Tibial nerve (tissue), 4 donors: ENCODE measurements at regions not wholly inside any gene's neighbourhood (a gene's known extent, or its start where the extent isn't known, plus 50 kb on each side); places are given as distances from the start of the nearest gene placed in this dataset.

Source experiments
- DNase-seq, 2 donors: peaks; one replicate each; pipeline ENCODE4 v3.0.0-alpha.2; 2019; ENCODE audit warnings: low spot score in 2 of 2
- H3K27ac ChIP-seq, 4 donors: fragments of 200-600 bp; sonication (generic) in 3 of 4; one replicate each; pipeline ENCODE4 v1.5.1; 2017 to 2019; ENCODE audit warnings: mild to moderate bottlenecking in 1 of 4
- H3K27me3 ChIP-seq, 2 donors: fragments of 200-600 bp; sonication (generic) in 1 of 2; one replicate each; pipeline versions ENCODE4 v1.5.1 to v1.6.0; 2017 to 2019
- H3K36me3 ChIP-seq, 3 donors: fragments of 200-600 bp; sonication (generic); one replicate each; pipeline ENCODE4 v1.5.1; 2018 to 2019
- H3K4me1 ChIP-seq, 4 donors: fragments of 200-600 bp; sonication (generic) in 3 of 4; one replicate each; pipeline ENCODE4 v1.5.1; 2017 to 2019
- H3K4me3 ChIP-seq, 4 donors: fragments of 200-600 bp; sonication (generic) in 3 of 4; one replicate each; pipeline ENCODE4 v1.5.1; 2017 to 2019; ENCODE audit warnings: mild to moderate bottlenecking in 1 of 4, moderate library complexity in 1 of 4
- H3K9me3 ChIP-seq, 4 donors: fragments of 200-600 bp; sonication (generic) in 3 of 4; one replicate each; pipeline ENCODE4 v1.5.1; 2017 to 2019
- CTCF ChIP-seq, 5 experiments: fragments of 200-600 bp in 3 of 5; fragments of 450-650 bp in 2 of 5; sonication (generic) in 3 of 5; IDR thresholded peaks; one replicate each; pipeline ENCODE4 v1.5.1; 2016 to 2019; ENCODE audit warnings: antibody characterized with exemption in 5 of 5, mild to moderate bottlenecking in 3 of 5, moderate library complexity in 2 of 5
- EP300 ChIP-seq, 2 donors: sonication (generic); formaldehyde crosslinking; IDR thresholded peaks; one replicate each; pipeline ENCODE4 v1.6.1; 2017; ENCODE audit warnings: antibody characterized with exemption in 2 of 2, mild to moderate bottlenecking in 1 of 2
- POLR2A ChIP-seq, 2 donors: fragments of 450-650 bp; IDR thresholded peaks; one replicate each; pipeline ENCODE4 v1.6.1; 2017; ENCODE audit warnings: antibody characterized with exemption in 2 of 2, mild to moderate bottlenecking in 2 of 2, moderate library complexity in 2 of 2
- WGBS, 2 donors: methylation state at CpG; one replicate each; pipeline ENCODE4 v1.1.5; 2018; 5-methylcytosine and 5-hydroxymethylcytosine counted together

- WGBS, 2 donors = 86 to 100% methylated on average over 3 of the region's 3 CpGs
- Histone ChIP-seq H3K4me1 (no peaks in the 10 kb centered on the region), H3K4me3 (no peak overlapping the region), H3K36me3 (no peaks in the 10 kb centered on the region), H3K27me3 (no peaks in the 10 kb centered on the region), H3K9me3 (no peaks in the 10 kb centered on the region), H3K27ac (no peak overlapping the region)
- no peak for DNase-seq
- no peak for TF ChIP-seq CTCF (IDR thresholded peaks at IDR 0.05)
- TF ChIP-seq EP300 (IDR thresholded peaks at IDR 0.05) = no peak
- TF ChIP-seq POLR2A (IDR thresholded peaks at IDR 0.05) = no peak
These were observed 412.5 kb downstream of the SOX2 start for GRCh38 chr3:182124187-182124586.

- Histone ChIP-seq H3K4me3 (no peak overlapping the region), H3K27ac (no peak overlapping the region), H3K27me3 (no peaks in the 10 kb centered on the region), H3K9me3 (no peaks in the 10 kb centered on the region), H3K4me1 (no peaks in the 10 kb centered on the region), H3K36me3 (no peaks in the 10 kb centered on the region)
- WGBS, 2 donors = 83 to 95% methylated on average over 1 of the region's 1 CpG
- DNase-seq = no peak
- TF ChIP-seq CTCF (IDR thresholded peaks at IDR 0.05) (no peak), EP300 (IDR thresholded peaks at IDR 0.05) (no peak), POLR2A (IDR thresholded peaks at IDR 0.05) (no peak)
These were observed 413.0 kb downstream of the SOX2 start for GRCh38 chr3:182124716-182125115.

GRCh38 chr3:182129740-182130139 is 418.0 kb downstream of the SOX2 start:
- Histone ChIP-seq H3K9me3 (no peaks in the 10 kb centered on the region), H3K4me1 (no peaks in the 10 kb centered on the region), H3K36me3 (no peaks in the 10 kb centered on the region), H3K27me3 (no peaks in the 10 kb centered on the region), H3K27ac (no peak overlapping the region), H3K4me3 (no peak overlapping the region)
- WGBS, 2 donors = 59 to 67% methylated on average over 9 of the region's 9 CpGs
- DNase-seq = no peak
- TF ChIP-seq POLR2A (IDR thresholded peaks at IDR 0.05) (no peak), EP300 (IDR thresholded peaks at IDR 0.05) (no peak), CTCF (IDR thresholded peaks at IDR 0.05) (no peak)

- WGBS, 2 donors = 40 to 45% methylated on average over 2 of the region's 2 CpGs
- no peak for DNase-seq
- H3K27me3 ChIP-seq = no peaks in the 10 kb centered on the region
- no peak overlapping the region for H3K4me3 ChIP-seq
- no peaks in the 10 kb centered on the region for H3K9me3 ChIP-seq
- no peak overlapping the region for H3K27ac ChIP-seq
- no peaks in the 10 kb centered on the region for H3K4me1 ChIP-seq
- H3K36me3 ChIP-seq = no peaks in the 10 kb centered on the region
- TF ChIP-seq EP300 (IDR thresholded peaks at IDR 0.05) (no peak), CTCF (IDR thresholded peaks at IDR 0.05) (no peak), POLR2A (IDR thresholded peaks at IDR 0.05) (no peak)
These were observed 422.0 kb downstream of the SOX2 start for GRCh38 chr3:182133752-182134151.

- WGBS, 2 donors = 52 to 72% methylated on average over 2 of the region's 2 CpGs
- no peaks in the 10 kb centered on the region for H3K36me3 ChIP-seq
- no peaks in the 10 kb centered on the region for H3K27me3 ChIP-seq
- no peak overlapping the region for H3K4me3 ChIP-seq
- TF ChIP-seq EP300 (IDR thresholded peaks at IDR 0.05) (no peak), POLR2A (IDR thresholded peaks at IDR 0.05) (no peak), CTCF (IDR thresholded peaks at IDR 0.05) (no peak)
- DNase-seq = no peak
- H3K27ac ChIP-seq = no peak overlapping the region
- no peaks in the 10 kb centered on the region for H3K4me1 ChIP-seq
- H3K9me3 ChIP-seq = no peaks in the 10 kb centered on the region
These were observed 423.3 kb downstream of the SOX2 start for GRCh38 chr3:182135056-182135455.
